K562 (cell line): ENCODE measurements at regions not wholly inside any gene's neighbourhood (a gene's known extent, or its start where the extent isn't known, plus 50 kb on each side); places are given as distances from the start of the nearest gene placed in this dataset.

Experiments
- AFF1 ChIP-seq, 2 experiments: fragments of 450-650 bp; IDR thresholded peaks; 2 replicates each; pipeline ENCODE4 v1.6.1; 2018; ENCODE audit warnings: mild to moderate bottlenecking in 2 of 2, low read depth in 1 of 2; ENCODE audit not compliant: partially characterized antibody in 2 of 2
- CEBPZ ChIP-seq: fragments of 150-350 bp; IDR thresholded peaks from 2 replicates; pipeline ENCODE4 v1.6.1; 2014; ENCODE audit warnings: low read depth, mild to moderate bottlenecking, low read length, borderline replicate concordance
- NUFIP1 ChIP-seq: fragments of 450-650 bp; IDR thresholded peaks from 2 replicates; pipeline ENCODE4 v1.6.1; 2018; ENCODE audit not compliant: partially characterized antibody
- POLR2G ChIP-seq: fragments of 200-400 bp; formaldehyde crosslinking; IDR thresholded peaks from 2 replicates; pipeline ENCODE4 v1.6.1; 2017; ENCODE audit warnings: low read depth, mild to moderate bottlenecking, antibody characterized with exemption, low read length, moderate library complexity
- SLC30A9 ChIP-seq: fragments of 250-450 bp; sonication (Bioruptor Pico); IDR thresholded peaks from 2 replicates; pipeline ENCODE4 v1.8.0; 2022; ENCODE audit warnings: mild to moderate bottlenecking, moderate library complexity
- SMARCA5 ChIP-seq: fragments of 450-650 bp; IDR thresholded peaks from 2 replicates; pipeline ENCODE4 v1.6.1; 2016
- TAL1 ChIP-seq: fragments of 450-650 bp; IDR thresholded peaks from 2 replicates; pipeline ENCODE4 v1.6.1; 2016; ENCODE audit warnings: mild to moderate bottlenecking
- TCFL5 ChIP-seq: fragments of 250-450 bp; sonication (Bioruptor Pico); conservative IDR thresholded peaks from 2 replicates; pipeline ENCODE4 v1.6.1; 2021; ENCODE audit warnings: mild to moderate bottlenecking, moderate library complexity, matching md5 sums
- TEAD4 ChIP-seq, 2 experiments: sonication (generic) in 1 of 2; formaldehyde crosslinking in 1 of 2; IDR thresholded peaks; 2 replicates each; pipeline versions ENCODE4 v1.6.1 to v1.8.0; 2012 to 2022; ENCODE audit warnings: borderline replicate concordance in 1 of 2, inconsistent platforms in 1 of 2, low read length in 1 of 2, mild to moderate bottlenecking in 1 of 2, missing genetic modification reagents in 1 of 2
- TFAP4 ChIP-seq: sonication (generic); formaldehyde crosslinking; IDR thresholded peaks from 2 replicates; pipeline ENCODE4 v1.8.0; 2022; ENCODE audit warnings: missing genetic modification reagents, mild to moderate bottlenecking, moderate library complexity, borderline replicate concordance
- ZBTB33 ChIP-seq: sonication (generic); formaldehyde crosslinking; IDR thresholded peaks from 2 replicates; pipeline ENCODE4 v1.8.1; 2023; ENCODE audit warnings: mild to moderate bottlenecking, missing genetic modification reagents
- ZNF175 ChIP-seq: fragments of 200-800 bp; sonication (Bioruptor generic); IDR thresholded peaks from 2 replicates; pipeline ENCODE4 v1.6.1; 2016; ENCODE audit warnings: low read depth, mild to moderate bottlenecking, missing genetic modification characterization, missing compliant biosample characterization
- ZNF280B ChIP-seq: fragments of 250-450 bp; sonication (Bioruptor Pico); IDR thresholded peaks from 2 replicates; pipeline ENCODE4 v1.5.1; 2021; ENCODE audit warnings: mild to moderate bottlenecking
- TF ChIP-seq, protein P1 (sequence below): fragments of 450-650 bp; formaldehyde crosslinking; IDR thresholded peaks from 2 replicates; pipeline ENCODE4 v1.4.0; 2020; ENCODE audit warnings: mild to moderate bottlenecking, mixed read lengths

DNA sequence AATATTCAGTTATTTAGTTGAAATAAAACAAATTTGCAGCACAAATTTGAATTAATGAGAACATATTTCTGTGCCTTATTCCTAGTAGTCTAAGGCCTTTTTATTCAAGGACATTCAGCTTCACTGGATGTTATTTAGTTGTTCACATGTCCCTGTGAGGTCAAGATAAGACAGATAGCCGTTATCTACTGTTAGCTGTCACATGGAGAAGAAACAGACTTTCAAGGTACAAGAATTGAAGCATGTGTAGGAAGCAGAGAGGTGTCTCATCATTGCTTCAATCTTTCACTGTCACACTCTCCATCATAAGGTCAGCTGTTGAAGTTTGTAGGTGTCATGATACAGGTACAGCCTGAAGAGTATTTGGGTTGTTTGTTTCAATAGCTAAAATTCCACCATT is 112.9 kb upstream of the JAG1 start (continued):
- TF ChIP-seq AFF1 (IDR thresholded peaks at IDR 0.05; ENCODE audit: low read depth in 1 of 2, partially characterized antibody in 2 of 2) (no peak), SLC30A9 (CRISPR knock-in tag) (no peak), TCFL5 (CRISPR knock-in tag) (no peak), NUFIP1 (no peak), SMARCA5 (no peak), ZNF280B (CRISPR knock-in tag) (no peak), ZBTB33 (CRISPR knock-in tag) (no peak), TFAP4 (CRISPR knock-in tag) (no peak), TEAD4 (IDR thresholded peaks at IDR 0.05; ENCODE audit: low read length) (peak; percentile 64; the same call in 1 of the 2 replicates), TEAD4 (CRISPR knock-in tag; IDR thresholded peaks at IDR 0.05; ENCODE audit: borderline replicate concordance) (no peak), CEBPZ (no peak), ZNF175 (CRISPR knock-in tag) (no peak), TAL1 (peak; percentile 44), POLR2G (no peak)
- TF ChIP-seq, protein P1, sequence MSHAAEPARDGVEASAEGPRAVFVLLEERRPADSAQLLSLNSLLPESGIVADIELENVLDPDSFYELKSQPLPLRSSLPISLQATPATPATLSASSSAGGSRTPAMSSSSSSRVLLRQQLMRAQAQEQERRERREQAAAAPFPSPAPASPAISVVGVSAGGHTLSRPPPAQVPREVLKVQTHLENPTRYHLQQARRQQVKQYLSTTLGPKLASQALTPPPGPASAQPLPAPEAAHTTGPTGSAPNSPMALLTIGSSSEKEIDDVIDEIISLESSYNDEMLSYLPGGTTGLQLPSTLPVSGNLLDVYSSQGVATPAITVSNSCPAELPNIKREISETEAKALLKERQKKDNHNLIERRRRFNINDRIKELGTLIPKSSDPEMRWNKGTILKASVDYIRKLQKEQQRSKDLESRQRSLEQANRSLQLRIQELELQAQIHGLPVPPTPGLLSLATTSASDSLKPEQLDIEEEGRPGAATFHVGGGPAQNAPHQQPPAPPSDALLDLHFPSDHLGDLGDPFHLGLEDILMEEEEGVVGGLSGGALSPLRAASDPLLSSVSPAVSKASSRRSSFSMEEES (CRISPR knock-in tag), result no peak
